ENCODE measurements at regions not wholly inside any gene's neighbourhood (a gene's known extent, or its start where the extent isn't known, plus 50 kb on each side); places are given as distances from the start of the nearest gene placed in this dataset.

DNA sequence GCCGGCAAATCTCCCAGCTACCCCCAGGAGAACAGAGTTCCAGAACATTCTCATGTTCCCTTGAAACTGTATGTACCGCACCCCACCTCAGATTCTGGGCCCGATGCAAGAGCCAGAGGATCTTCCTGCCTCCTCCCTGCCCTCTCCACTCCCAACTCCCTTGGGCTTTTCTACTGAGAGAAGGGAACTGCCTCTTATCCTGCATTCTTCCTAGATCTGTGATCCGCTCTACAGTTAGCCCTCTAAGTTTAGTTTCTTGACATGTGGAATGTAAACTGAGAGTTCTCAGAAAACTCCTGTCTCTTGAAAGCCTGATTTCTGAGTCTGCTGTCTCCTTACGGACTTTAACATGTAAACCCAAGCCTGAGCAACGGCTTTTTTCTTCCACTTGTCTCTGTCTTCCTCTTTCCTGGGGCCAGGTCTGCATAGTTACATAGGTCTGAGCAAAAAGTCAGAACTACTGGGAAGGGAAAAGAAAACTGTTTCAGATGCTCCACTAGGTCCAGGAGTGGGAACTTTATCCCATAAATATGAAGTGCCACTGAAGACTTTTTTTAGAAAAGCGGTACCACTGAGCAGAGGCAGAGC, 86.5 kb upstream of the TNFAIP3 start:
- ATAC-seq = peak; percentile 63
- Histone ChIP-seq H3K4me3 (no peak overlapping the region), H3K27ac (peak overlapping the region; percentile 70 to 93 (median 86)), H3K27me3 (no peaks in the 10 kb centered on the region), H3K4me1 (peaks cover 6 to 60% (median 19%) of the 10 kb centered on the region in 3 donors), H3K9me3 (no peaks in the 10 kb centered on the region), H3K36me3 (no peaks in the 10 kb centered on the region)
- WGBS, 2 donors (ENCODE audit: low coverage in 1 of 2) = 23 to 48% methylated on average over 5 to 7 of the region's 7 CpGs
- TF ChIP-seq POLR2AphosphoS5 (IDR thresholded peaks at IDR 0.05) (peak; percentile 20), EP300 (IDR thresholded peaks at IDR 0.05) (no peak)
- TF ChIP-seq, protein P1, sequence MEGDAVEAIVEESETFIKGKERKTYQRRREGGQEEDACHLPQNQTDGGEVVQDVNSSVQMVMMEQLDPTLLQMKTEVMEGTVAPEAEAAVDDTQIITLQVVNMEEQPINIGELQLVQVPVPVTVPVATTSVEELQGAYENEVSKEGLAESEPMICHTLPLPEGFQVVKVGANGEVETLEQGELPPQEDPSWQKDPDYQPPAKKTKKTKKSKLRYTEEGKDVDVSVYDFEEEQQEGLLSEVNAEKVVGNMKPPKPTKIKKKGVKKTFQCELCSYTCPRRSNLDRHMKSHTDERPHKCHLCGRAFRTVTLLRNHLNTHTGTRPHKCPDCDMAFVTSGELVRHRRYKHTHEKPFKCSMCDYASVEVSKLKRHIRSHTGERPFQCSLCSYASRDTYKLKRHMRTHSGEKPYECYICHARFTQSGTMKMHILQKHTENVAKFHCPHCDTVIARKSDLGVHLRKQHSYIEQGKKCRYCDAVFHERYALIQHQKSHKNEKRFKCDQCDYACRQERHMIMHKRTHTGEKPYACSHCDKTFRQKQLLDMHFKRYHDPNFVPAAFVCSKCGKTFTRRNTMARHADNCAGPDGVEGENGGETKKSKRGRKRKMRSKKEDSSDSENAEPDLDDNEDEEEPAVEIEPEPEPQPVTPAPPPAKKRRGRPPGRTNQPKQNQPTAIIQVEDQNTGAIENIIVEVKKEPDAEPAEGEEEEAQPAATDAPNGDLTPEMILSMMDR (IDR thresholded peaks at IDR 0.05) = no peak

DNA sequence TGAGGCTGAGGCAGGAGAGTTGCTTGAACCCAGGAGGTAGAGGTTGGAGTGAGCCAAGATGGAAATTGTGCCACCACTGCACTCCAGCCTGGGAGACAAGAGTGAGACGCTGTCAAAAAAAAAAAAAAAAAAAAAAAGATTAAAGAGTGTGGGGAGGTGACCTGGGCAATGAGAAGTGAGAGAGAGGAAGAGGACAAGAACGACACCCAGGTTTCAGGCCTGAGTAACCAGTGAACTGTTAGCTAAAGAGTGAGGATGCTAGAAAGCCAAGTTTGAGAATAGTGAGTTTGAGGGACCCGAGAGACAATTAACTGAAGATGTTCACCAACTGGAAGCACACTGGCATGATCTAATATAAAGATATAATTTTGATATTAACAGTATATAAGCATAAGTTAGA, 85.4 kb upstream of the TNFAIP3 start:
- no peaks in the 10 kb centered on the region for H3K9me3 ChIP-seq
- H3K4me1 ChIP-seq = peaks cover 6 to 49% (median 16%) of the 10 kb centered on the region in 3 donors
- no peak overlapping the region for H3K4me3 ChIP-seq
- peak overlapping the region; percentile 70 to 93 (median 86) for H3K27ac ChIP-seq
- WGBS, 2 donors (ENCODE audit: low coverage in 1 of 2) = 72 to 92% methylated on average over 2 to 3 of the region's 3 CpGs
- no peak for TF ChIP-seq EP300 (IDR thresholded peaks at IDR 0.05)
- TF ChIP-seq, protein P1 (IDR thresholded peaks at IDR 0.05) = no peak
- ATAC-seq = no peak
- H3K36me3 ChIP-seq = no peaks in the 10 kb centered on the region
- H3K27me3 ChIP-seq = no peaks in the 10 kb centered on the region

DNA sequence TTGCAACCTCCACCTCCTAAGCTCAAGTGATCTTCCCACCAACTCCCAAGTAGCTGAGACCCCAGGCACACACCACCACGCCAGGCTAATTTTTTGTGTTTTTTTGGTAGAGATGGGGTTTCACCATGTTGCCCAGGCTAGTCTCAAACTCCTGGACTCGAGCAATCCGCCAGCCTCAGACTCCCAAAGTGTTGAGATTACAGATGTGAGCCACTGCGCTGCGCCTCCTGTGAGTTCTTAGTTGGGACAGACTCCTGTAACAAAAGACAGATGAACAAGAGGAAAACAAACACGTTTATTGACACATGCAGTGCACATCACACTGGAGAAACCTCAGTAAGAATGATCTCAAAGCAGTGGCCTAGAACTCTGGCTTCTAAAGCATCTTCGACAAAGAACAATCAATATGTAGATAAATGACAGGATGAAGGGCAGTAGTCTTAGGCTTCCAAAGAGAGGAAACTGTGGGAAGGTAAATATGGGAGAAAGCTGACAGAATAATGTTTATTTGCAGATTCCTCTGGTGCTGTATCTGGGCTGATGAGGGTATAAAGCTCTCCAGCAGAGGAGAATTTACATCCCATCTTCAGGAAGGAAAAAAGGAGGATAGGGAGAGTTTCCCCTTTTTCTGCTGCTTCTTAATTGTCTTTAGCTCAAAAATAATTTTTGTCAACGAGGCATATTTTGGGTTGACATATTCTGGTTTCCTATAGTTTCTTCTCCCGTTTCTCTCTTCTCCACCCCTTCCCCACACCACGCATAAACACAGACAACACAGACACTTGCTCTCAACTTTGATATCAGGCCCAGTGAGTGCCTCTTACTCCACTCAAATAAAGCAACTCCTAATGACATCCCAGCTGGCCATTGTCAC, 84.7 kb upstream of the TNFAIP3 start:
- no peak overlapping the region for H3K4me3 ChIP-seq
- 89 to 96% methylated on average over 7 to 10 of the region's 10 CpGs for WGBS, 2 donors (ENCODE audit: low coverage in 1 of 2)
- no peaks in the 10 kb centered on the region for H3K27me3 ChIP-seq
- H3K4me1 ChIP-seq = peaks cover 6 to 41% (median 12%) of the 10 kb centered on the region in 3 donors
- TF ChIP-seq EP300 (IDR thresholded peaks at IDR 0.05) (no peak), POLR2AphosphoS5 (IDR thresholded peaks at IDR 0.05) (no peak)
- TF ChIP-seq, protein P1 (IDR thresholded peaks at IDR 0.05) = no peak
- no peaks in the 10 kb centered on the region for H3K36me3 ChIP-seq
- no peaks in the 10 kb centered on the region for H3K9me3 ChIP-seq
- no peak for ATAC-seq
- H3K27ac ChIP-seq = peak overlapping the region; percentile 70 to 93 (median 86)

DNA sequence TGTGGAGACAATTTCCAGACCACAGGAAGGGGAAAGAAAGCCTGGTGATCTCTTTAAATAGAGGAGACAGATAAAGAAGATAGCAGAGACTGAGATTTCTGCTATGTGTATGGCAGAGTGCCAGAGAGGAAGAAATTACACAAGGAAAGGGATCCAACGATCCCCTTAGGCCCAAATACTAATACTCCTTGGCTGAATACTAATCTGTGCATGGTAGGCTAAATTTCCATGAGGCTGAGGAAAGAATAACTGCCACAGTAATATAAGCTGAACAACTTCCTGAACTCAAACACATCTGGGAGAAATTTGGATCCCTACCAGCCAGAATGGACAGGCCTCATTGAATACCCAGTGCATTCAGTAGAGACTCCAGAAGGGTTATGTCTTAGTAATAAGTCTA, 83.3 kb upstream of the TNFAIP3 start:
- H3K9me3 ChIP-seq = no peaks in the 10 kb centered on the region
- H3K36me3 ChIP-seq = no peaks in the 10 kb centered on the region
- H3K4me3 ChIP-seq = no peak overlapping the region
- TF ChIP-seq, protein P1 (IDR thresholded peaks at IDR 0.05) = no peak
- TF ChIP-seq POLR2AphosphoS5 (IDR thresholded peaks at IDR 0.05) (no peak), EP300 (IDR thresholded peaks at IDR 0.05) (no peak), POLR2A (IDR thresholded peaks at IDR 0.05) (no peak)
- H3K27me3 ChIP-seq = no peaks in the 10 kb centered on the region
- WGBS, 2 donors (ENCODE audit: low coverage in 1 of 2) = 0 to 25% methylated on average over 1 of the region's 1 CpG
- H3K27ac ChIP-seq = peak overlapping the region in 2 of 4 donors; percentile 25 to 90
- ATAC-seq = no peak
- peaks cover 3 to 32% (median 8%) of the 10 kb centered on the region in 3 donors for H3K4me1 ChIP-seq

Data from gastroesophageal sphincter (tissue), 4 donors.